Activated naive CD4-positive, alpha-beta T cell treated with anti-CD3 and anti-CD28 coated beads for 36 hours (primary cell): ENCODE measurements at regions not wholly inside any gene's neighbourhood (a gene's known extent, or its start where the extent isn't known, plus 50 kb on each side); places are given as distances from the start of the nearest gene placed in this dataset.
"Not testable (repeated sequence)": the region's sequence is repeated elsewhere in the genome, so short reads cannot be mapped to it uniquely, and the experiment has no call there.

Experiments
- CTCF ChIA-PET: fragments of 350-600 bp; sonication (Branson Sonifier 250); formaldehyde crosslinking; loops from one replicate; lab custom pipeline; 2021; ENCODE audit warnings: antibody characterized with exemption; lab: Charles Lee
- DNase-seq: peaks from one replicate; pipeline ENCODE4 v3.0.0-alpha.2; 2020
- H3K27ac Mint-ChIP-seq: one replicate; pipeline ENCODE4 v1.8.0; 2021; ENCODE audit warnings: mild to moderate bottlenecking, mixed read lengths
- H3K27me3 Mint-ChIP-seq: one replicate; pipeline ENCODE4 v1.8.0; 2021; ENCODE audit warnings: low read depth, mixed read lengths
- H3K36me3 Mint-ChIP-seq: one replicate; pipeline ENCODE4 v1.8.0; 2021; ENCODE audit warnings: low read depth, mixed read lengths
- H3K4me1 Mint-ChIP-seq: one replicate; pipeline ENCODE4 v1.8.0; 2021; ENCODE audit warnings: low read depth, mixed read lengths
- H3K4me3 Mint-ChIP-seq: one replicate; pipeline ENCODE4 v1.8.0; 2021; ENCODE audit warnings: mild to moderate bottlenecking, moderate library complexity, mixed read lengths
- H3K9me3 Mint-ChIP-seq: one replicate; pipeline ENCODE4 v1.8.0; 2021; ENCODE audit warnings: mixed read lengths
- intact Hi-C: fragments of 100-400 bp; cut with micrococcal nuclease; formaldehyde crosslinking; loops from one replicate; pipeline ENCODE4 v1.15.1; 2023

- H3K4me3 Mint-ChIP-seq = no peak overlapping the region
- intact Hi-C loops = no loop called here
- no peaks in the 10 kb centered on the region for H3K27me3 Mint-ChIP-seq
- no peaks in the 10 kb centered on the region for H3K36me3 Mint-ChIP-seq
- H3K27ac Mint-ChIP-seq = no peak overlapping the region
- H3K4me1 Mint-ChIP-seq = no peaks in the 10 kb centered on the region
- CTCF ChIA-PET = no interaction called here
- DNase-seq = no peak
- H3K9me3 Mint-ChIP-seq = peaks cover 4% of the 10 kb centered on the region
Measured at GRCh38 chr20:12112665-12113064, 195.0 kb downstream of the BTBD3 start.

GRCh38 chr20:12113075-12113467 lies 195.4 kb downstream of the BTBD3 start:
- Mint-ChIP-seq H3K4me1 (no peaks in the 10 kb centered on the region), H3K27ac (no peak overlapping the region), H3K4me3 (no peak overlapping the region), H3K36me3 (no peaks in the 10 kb centered on the region), H3K27me3 (no peaks in the 10 kb centered on the region), H3K9me3 (peaks cover 4% of the 10 kb centered on the region)
- intact Hi-C loops = no loop called here
- CTCF ChIA-PET = no interaction called here
- DNase-seq = no peak

GRCh38 chr20:12113468-12114371 lies 196.0 kb downstream of the BTBD3 start:
- Mint-ChIP-seq H3K9me3 (peaks cover 3% of the 10 kb centered on the region), H3K36me3 (no peaks in the 10 kb centered on the region), H3K4me3 (no peak overlapping the region), H3K27me3 (no peaks in the 10 kb centered on the region), H3K27ac (no peak overlapping the region), H3K4me1 (no peaks in the 10 kb centered on the region)
- intact Hi-C loops = no loop called here
- no peak for DNase-seq
- CTCF ChIA-PET = no interaction called here

GRCh38 chr20:12129114-12129513 lies 211.4 kb downstream of the BTBD3 start:
- DNase-seq, CTCF ChIA-PET, H3K36me3 Mint-ChIP-seq, intact Hi-C loops, H3K27ac Mint-ChIP-seq, H3K9me3 Mint-ChIP-seq, H3K4me1 Mint-ChIP-seq, H3K4me3 Mint-ChIP-seq, H3K27me3 Mint-ChIP-seq: not testable (repeated sequence)

- H3K4me3 Mint-ChIP-seq, H3K4me1 Mint-ChIP-seq, intact Hi-C loops, H3K27ac Mint-ChIP-seq, H3K9me3 Mint-ChIP-seq, H3K27me3 Mint-ChIP-seq, DNase-seq, H3K36me3 Mint-ChIP-seq, CTCF ChIA-PET: not testable (repeated sequence)
Measured at GRCh38 chr20:12129532-12129931, 211.8 kb downstream of the BTBD3 start.

- Mint-ChIP-seq H3K4me1 (no peaks in the 10 kb centered on the region), H3K9me3 (peaks cover 7% of the 10 kb centered on the region), H3K27me3 (no peaks in the 10 kb centered on the region), H3K27ac (no peak overlapping the region), H3K4me3 (no peak overlapping the region), H3K36me3 (no peaks in the 10 kb centered on the region)
- no peak for DNase-seq
- intact Hi-C loops = no loop called here
- CTCF ChIA-PET = no interaction called here
Measured at GRCh38 chr20:12130781-12131180, 213.1 kb downstream of the BTBD3 start.

GRCh38 chr20:12133553-12133952 lies 215.9 kb downstream of the BTBD3 start:
- intact Hi-C loops = no loop called here
- peaks cover 14% of the 10 kb centered on the region for H3K9me3 Mint-ChIP-seq
- no peak overlapping the region for H3K27ac Mint-ChIP-seq

GRCh38 chr20:12145951-12146350 lies 228.3 kb downstream of the BTBD3 start:
- H3K36me3 Mint-ChIP-seq, H3K27me3 Mint-ChIP-seq, H3K27ac Mint-ChIP-seq, H3K4me3 Mint-ChIP-seq, DNase-seq, H3K4me1 Mint-ChIP-seq, CTCF ChIA-PET, intact Hi-C loops: not testable (repeated sequence)
- peaks cover 11% of the 10 kb centered on the region for H3K9me3 Mint-ChIP-seq

More at GRCh38 chr20:12133553-12133952, 215.9 kb downstream of the BTBD3 start:
- CTCF ChIA-PET = no interaction called here
- DNase-seq = no peak
- no peaks in the 10 kb centered on the region for H3K27me3 Mint-ChIP-seq
- no peaks in the 10 kb centered on the region for H3K4me1 Mint-ChIP-seq
- no peaks in the 10 kb centered on the region for H3K36me3 Mint-ChIP-seq
- H3K4me3 Mint-ChIP-seq = no peak overlapping the region

- intact Hi-C loops = no loop called here
- H3K4me1 Mint-ChIP-seq = no peaks in the 10 kb centered on the region
- CTCF ChIA-PET = no interaction called here
Measured at GRCh38 chr20:12152996-12153395, 235.3 kb downstream of the BTBD3 start.

GRCh38 chr20:12153628-12154027 lies 235.9 kb downstream of the BTBD3 start:
- Mint-ChIP-seq H3K4me3 (no peak overlapping the region), H3K36me3 (no peaks in the 10 kb centered on the region), H3K27ac (no peak overlapping the region), H3K9me3 (peaks cover 7% of the 10 kb centered on the region), H3K4me1 (no peaks in the 10 kb centered on the region), H3K27me3 (no peaks in the 10 kb centered on the region)
- CTCF ChIA-PET = no interaction called here
- no peak for DNase-seq
- intact Hi-C loops = no loop called here

More at GRCh38 chr20:12152996-12153395, 235.3 kb downstream of the BTBD3 start:
- Mint-ChIP-seq H3K27me3 (no peaks in the 10 kb centered on the region), H3K27ac (no peak overlapping the region), H3K36me3 (no peaks in the 10 kb centered on the region), H3K4me3 (no peak overlapping the region), H3K9me3 (peaks cover 7% of the 10 kb centered on the region)
- no peak for DNase-seq

GRCh38 chr20:12156252-12156651 lies 238.6 kb downstream of the BTBD3 start:
- H3K9me3 Mint-ChIP-seq = peaks cover 5% of the 10 kb centered on the region
- H3K4me1 Mint-ChIP-seq = no peaks in the 10 kb centered on the region
- H3K27me3 Mint-ChIP-seq = no peaks in the 10 kb centered on the region
- CTCF ChIA-PET = interaction anchor here (0.6 kb wide), 1 partner anchor 438 kb away, joined by 3 read pairs; no protein-coding TSS in a partner anchor
- intact Hi-C loops = no loop called here
- H3K4me3 Mint-ChIP-seq = no peak overlapping the region
- no peak for DNase-seq
- H3K27ac Mint-ChIP-seq = no peak overlapping the region
- H3K36me3 Mint-ChIP-seq = no peaks in the 10 kb centered on the region

- CTCF ChIA-PET = no interaction called here
- no peak for DNase-seq
- H3K27me3 Mint-ChIP-seq = no peaks in the 10 kb centered on the region
- intact Hi-C loops = no loop called here
- no peaks in the 10 kb centered on the region for H3K36me3 Mint-ChIP-seq
- H3K9me3 Mint-ChIP-seq = peaks cover 5% of the 10 kb centered on the region
- no peak overlapping the region for H3K27ac Mint-ChIP-seq
- H3K4me1 Mint-ChIP-seq = no peaks in the 10 kb centered on the region
- H3K4me3 Mint-ChIP-seq = no peak overlapping the region
Measured at GRCh38 chr20:12159261-12159660, 241.6 kb downstream of the BTBD3 start.

GRCh38 chr20:12161734-12162133 lies 244.0 kb downstream of the BTBD3 start:
- H3K36me3 Mint-ChIP-seq = no peaks in the 10 kb centered on the region
- intact Hi-C loops = no loop called here
- H3K9me3 Mint-ChIP-seq = peaks cover 2% of the 10 kb centered on the region
- no peak overlapping the region for H3K27ac Mint-ChIP-seq
- H3K4me1 Mint-ChIP-seq = no peaks in the 10 kb centered on the region
- CTCF ChIA-PET = no interaction called here
- H3K27me3 Mint-ChIP-seq = no peaks in the 10 kb centered on the region
- H3K4me3 Mint-ChIP-seq = no peak overlapping the region
- no peak for DNase-seq
